CD4-positive, alpha-beta T cell treated with Interferon gamma for 1 hour (primary cell): ENCODE measurements at regions not wholly inside any gene's neighbourhood (a gene's known extent, or its start where the extent isn't known, plus 50 kb on each side); places are given as distances from the start of the nearest gene placed in this dataset.

Source experiments
- DNase-seq: peaks from one replicate; pipeline ENCODE4 v3.0.0-alpha.2; 2020

DNA sequence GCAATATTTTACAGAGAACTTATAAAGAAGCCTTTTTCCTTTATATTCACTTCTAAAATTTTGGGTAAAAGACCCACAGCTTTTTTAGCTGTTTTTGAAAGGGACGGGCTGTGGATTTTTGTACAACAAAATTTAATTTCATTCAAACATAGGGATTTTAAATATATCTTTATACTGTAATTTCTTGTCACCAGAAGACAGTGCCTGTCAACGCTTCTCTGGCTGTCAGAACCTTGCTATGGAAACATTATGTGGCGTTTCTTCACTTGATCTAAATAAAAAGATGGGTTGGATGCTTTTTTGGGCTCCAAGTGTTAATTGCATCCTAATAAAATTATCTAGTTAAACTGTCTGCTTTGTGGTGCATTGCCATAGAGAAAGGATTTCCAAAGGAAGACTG lies 635.6 kb upstream of the ALCAM start:
- DNase-seq: no peak

GRCh38 chr3:104734627-104735026 lies 632.1 kb upstream of the ALCAM start:
- no peak for DNase-seq

DNA sequence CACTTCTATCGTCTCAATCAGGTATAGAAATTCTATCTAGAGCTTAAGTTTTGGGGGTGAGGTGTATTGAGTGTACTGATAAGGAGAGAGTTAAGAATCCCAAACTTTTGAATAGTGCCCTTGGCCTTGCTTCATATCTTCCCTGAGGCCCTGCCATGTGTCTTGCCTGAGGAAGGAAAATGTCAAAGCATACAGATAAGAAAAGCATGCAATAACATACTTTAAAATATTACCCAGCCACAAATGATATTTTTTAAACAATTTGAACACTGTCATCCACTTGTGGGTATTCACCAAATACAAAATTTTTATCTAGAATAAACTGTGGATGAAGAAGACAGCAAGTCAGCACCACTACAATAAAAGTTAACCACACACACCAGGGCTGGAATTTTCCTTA lies 631.0 kb upstream of the ALCAM start:
- no peak for DNase-seq

DNA sequence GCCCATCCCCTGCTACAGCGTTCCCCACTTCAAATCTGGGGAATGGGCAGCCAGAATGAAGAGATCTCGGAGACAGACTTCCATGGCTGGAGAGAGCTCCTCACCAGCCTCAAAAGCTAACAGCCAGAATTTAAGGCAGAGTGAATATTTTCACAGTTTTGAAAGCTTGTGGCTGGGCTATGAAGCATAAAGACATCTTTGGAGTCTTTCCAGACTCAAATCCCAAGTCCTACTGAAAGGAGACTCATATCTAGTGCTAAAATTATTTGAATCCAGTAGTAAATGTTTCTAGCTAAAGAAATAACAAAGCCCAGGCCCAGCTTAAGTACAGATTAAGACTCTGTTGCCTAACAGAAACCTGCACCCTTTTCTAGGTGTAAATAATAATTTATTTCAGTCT lies 628.4 kb upstream of the ALCAM start:
- no peak for DNase-seq

DNA sequence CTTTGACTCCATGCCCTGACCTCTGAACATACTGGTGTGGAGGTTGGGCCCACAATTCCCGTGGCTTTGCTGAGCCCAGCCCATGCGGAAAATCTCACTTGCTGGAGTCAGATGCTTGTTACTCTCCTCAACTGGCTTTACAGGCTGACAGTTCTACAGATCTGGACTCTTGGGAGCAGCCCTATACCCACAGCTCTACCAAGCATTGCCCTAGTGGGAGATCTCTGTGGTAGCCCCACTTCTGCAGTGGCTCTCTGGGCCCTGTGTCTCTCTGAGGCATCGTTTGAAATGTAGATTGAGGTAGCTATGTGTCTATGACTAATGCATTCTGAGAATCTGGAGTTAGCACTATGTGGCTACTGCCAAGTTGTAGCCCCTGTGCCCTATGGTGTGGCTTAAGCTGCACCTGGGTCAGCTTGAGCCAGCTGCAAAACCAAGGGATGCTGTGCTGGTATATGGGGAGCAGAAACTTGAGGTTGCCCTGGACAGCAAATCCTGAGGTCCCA lies 625.8 kb upstream of the ALCAM start:
- DNase-seq: no peak

- DNase-seq: no peak
These were observed 624.7 kb upstream of the ALCAM start for GRCh38 chr3:104742044-104742443.

GRCh38 chr3:104745313-104745712 lies 621.4 kb upstream of the ALCAM start:
- no peak for DNase-seq

GRCh38 chr3:104746056-104746455 lies 620.7 kb upstream of the ALCAM start:
- no peak for DNase-seq

DNA sequence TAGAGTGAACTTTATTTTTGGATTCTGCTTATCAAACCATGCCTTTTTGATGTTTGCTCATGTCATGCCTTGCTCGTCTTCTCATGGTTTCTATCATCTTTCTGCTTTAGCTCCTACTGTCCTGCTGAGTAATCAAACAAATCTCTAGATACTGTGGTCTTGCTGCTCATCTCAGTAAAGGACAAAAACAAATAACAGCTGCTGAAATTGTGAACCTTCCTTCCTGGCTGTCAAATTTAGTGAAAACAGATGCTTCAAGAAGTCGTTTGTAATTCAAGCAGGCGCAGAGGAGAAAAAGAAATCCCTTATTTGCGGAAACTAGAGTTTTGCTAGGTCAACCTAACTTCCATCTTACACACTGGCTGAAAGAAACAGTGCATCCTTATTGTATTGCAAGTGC lies 616.1 kb upstream of the ALCAM start:
- no peak for DNase-seq

GRCh38 chr3:104755791-104756190 lies 610.9 kb upstream of the ALCAM start:
- no peak for DNase-seq

DNA sequence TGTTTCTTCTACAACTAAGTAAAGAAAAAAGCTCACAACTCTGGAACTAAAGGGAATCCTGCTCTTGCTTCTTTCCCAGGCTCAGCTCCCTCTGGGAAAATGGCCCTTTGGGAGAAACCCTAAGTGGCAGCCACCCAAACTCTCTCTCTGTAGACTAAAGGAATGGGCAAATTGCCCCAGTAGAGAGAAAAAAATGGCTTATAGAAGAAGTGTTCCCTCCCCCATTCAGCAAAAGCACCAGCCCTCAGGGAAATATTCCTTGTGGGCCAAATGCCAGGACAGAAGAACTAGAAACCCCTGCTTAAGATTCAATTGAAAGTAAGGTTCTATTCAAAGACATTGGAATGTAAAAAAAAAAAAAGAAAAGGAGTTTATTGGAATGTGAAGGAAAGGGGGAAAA lies 603.7 kb upstream of the ALCAM start:
- DNase-seq: no peak

- no peak for DNase-seq
These were observed 602.2 kb upstream of the ALCAM start for GRCh38 chr3:104764496-104764895.

GRCh38 chr3:104768886-104769285 lies 597.8 kb upstream of the ALCAM start:
- DNase-seq: no peak

- DNase-seq: no peak
These were observed 587.4 kb upstream of the ALCAM start for GRCh38 chr3:104779324-104779723.

DNA sequence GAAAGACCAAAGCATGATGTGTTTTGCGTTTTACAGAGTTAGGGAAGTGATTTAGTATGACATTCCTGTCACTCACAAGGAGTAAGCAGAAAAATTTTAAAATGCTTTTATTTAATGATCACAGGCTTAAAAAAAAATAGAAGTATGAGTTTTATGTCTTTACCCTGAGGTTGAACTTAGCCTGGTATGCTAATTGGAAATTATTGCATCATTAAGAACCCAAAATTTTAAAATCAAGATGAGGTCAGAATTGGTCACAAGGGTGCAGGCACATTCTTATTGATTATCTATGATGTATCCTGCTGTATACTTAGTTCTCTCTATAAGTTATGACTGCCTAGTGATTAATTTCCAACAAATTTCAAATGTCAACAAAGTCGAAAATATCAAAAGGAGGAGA lies 585.6 kb upstream of the ALCAM start:
- no peak for DNase-seq

- no peak for DNase-seq
These were observed 580.8 kb upstream of the ALCAM start for GRCh38 chr3:104785947-104786346.

GRCh38 chr3:104787306-104787705 lies 579.4 kb upstream of the ALCAM start:
- DNase-seq: no peak

DNA sequence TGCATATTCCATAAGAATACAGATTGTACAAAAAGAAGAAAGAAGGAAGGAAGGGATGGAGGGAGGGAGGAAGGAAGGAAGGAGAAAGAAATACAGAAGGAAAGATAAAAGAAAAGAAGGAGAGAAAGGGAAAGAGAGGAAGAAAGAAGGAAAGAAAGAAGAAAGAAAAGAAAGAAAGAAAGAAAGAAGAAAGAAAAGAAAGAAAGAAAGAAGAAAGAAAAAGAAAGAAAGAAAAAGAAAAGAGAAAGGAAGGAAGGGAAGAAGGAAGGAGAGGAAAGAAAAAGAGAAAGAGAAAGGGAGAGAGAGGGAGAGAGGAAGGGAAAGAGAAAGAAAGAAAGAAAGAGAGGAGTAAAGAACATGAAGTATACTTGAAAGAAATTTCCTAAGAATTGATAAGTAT lies 577.9 kb upstream of the ALCAM start:
- DNase-seq: no peak

DNA sequence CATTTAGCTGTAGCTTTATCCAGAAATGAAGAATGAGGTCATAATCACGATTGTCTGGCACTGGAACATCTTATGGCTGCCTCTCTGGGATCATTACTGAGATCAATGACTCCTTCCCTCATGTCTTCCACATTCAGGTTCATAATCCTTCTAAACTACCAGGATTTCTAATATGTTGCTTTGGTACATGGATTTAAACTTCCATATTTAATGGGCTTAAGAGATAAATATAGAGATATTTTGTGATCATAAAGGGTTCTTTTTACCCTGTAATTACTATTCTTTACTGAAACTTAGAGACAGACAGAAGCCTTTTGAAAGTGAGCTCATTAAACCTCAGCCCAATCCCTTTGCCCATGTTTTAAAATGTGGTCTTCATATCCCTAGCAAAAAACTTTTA lies 575.4 kb upstream of the ALCAM start:
- DNase-seq: no peak

GRCh38 chr3:104796556-104796955 lies 570.2 kb upstream of the ALCAM start:
- no peak for DNase-seq

DNA sequence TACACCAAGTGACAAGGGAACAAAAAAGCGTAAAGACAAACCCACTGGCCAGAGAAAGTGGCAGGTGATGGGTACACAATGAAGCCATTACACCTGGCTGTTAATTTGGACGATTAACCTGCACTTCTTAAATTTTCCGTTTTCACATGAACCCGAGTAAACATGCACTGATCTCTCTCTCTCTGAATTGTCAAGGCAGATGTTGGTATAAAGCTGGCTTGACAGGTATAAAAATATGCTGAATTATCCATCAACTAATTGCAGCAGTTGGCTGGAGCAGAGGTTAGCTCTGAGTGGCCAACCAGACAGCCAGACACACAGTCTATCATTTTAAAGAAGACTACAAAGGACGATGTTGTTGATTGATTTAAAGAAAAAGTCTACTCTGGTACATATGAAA lies 561.7 kb upstream of the ALCAM start:
- no peak for DNase-seq

DNA sequence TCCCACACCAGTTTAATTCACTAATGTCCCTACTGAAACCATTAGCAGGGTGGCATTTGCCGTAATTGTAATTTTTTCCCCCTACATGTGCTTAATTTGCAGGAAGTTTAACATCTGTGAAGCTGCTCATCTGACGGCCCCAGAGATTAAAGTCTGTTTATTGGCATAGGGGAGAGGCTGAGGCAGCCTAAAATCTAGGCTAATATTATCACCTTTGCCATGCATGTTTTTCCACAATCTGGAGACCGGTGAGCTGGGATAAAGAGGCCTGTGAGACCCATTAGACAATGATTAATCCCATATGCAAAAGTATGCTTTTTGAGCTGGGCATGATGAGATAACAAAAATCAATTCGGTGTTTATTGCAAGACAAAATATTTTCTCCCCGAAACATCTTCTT lies 561.2 kb upstream of the ALCAM start:
- DNase-seq: no peak

- DNase-seq: no peak
These were observed 555.8 kb upstream of the ALCAM start for GRCh38 chr3:104810896-104811295.

GRCh38 chr3:104816008-104816407 lies 550.7 kb upstream of the ALCAM start:
- no peak for DNase-seq

DNA sequence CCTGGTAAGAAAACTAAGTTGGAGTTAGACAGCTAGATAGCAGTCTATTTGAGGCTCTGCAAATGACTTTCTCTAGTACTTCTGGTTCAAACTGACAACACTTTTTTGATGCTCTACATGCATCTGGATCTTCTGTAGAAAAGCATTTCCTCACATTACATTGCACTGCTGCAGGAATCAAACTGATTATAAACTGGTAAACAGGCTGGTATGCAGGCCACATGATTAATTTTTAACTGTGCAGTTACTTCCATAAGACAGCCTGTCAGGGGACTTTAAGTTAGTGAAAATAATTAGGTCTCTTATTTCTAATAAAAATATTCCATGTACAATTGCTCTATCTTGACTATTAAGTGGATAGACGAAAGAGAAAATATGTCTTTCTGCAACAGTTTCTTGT lies 550.0 kb upstream of the ALCAM start:
- no peak for DNase-seq

- no peak for DNase-seq
These were observed 547.4 kb upstream of the ALCAM start for GRCh38 chr3:104819333-104819732.
